ENCODE measurements at regions not wholly inside any gene's neighbourhood (a gene's known extent, or its start where the extent isn't known, plus 50 kb on each side); places are given as distances from the start of the nearest gene placed in this dataset.
"Not testable (repeated sequence)": the region's sequence is repeated elsewhere in the genome, so short reads cannot be mapped to it uniquely, and the experiment has no call there.

GRCh38 chr11:105389952-105390351 lies 219.9 kb upstream of the GRIA4 start:
- no peaks in the 10 kb centered on the region for H3K36me3 ChIP-seq (replicated peaks; ENCODE audit: control insufficient read depth, insufficient read depth, low read length)

GRCh38 chr11:105388006-105388405 lies 221.9 kb upstream of the GRIA4 start:
- Histone ChIP-seq H3K27me3 (ENCODE audit: control insufficient read depth, insufficient read depth, low read length) (no peaks in the 10 kb centered on the region), H3K4me3 (ENCODE audit: insufficient read depth, low read depth, low read length) (no peak overlapping the region), H3K36me3 (replicated peaks; ENCODE audit: control insufficient read depth, insufficient read depth, low read length) (no peaks in the 10 kb centered on the region)
- DNase-seq = no peak

More at GRCh38 chr11:105389952-105390351, 219.9 kb upstream of the GRIA4 start:
- DNase-seq = peak; percentile 4
- no peak overlapping the region for H3K4me3 ChIP-seq (ENCODE audit: insufficient read depth, low read depth, low read length)
- H3K27me3 ChIP-seq (ENCODE audit: control insufficient read depth, insufficient read depth, low read length) = no peaks in the 10 kb centered on the region

- DNase-seq = no peak
- no peaks in the 10 kb centered on the region for H3K36me3 ChIP-seq (replicated peaks; ENCODE audit: control insufficient read depth, insufficient read depth, low read length)
- H3K27me3 ChIP-seq (ENCODE audit: control insufficient read depth, insufficient read depth, low read length) = no peaks in the 10 kb centered on the region
- no peak overlapping the region for H3K4me3 ChIP-seq (ENCODE audit: insufficient read depth, low read depth, low read length)
Observed at GRCh38 chr11:105381941-105382340, 227.9 kb upstream of the GRIA4 start.

GRCh38 chr11:105377870-105378269 lies 232.0 kb upstream of the GRIA4 start:
- no peaks in the 10 kb centered on the region for H3K36me3 ChIP-seq (replicated peaks; ENCODE audit: control insufficient read depth, insufficient read depth, low read length)
- H3K4me3 ChIP-seq (ENCODE audit: insufficient read depth, low read depth, low read length) = no peak overlapping the region
- no peak for DNase-seq
- no peaks in the 10 kb centered on the region for H3K27me3 ChIP-seq (ENCODE audit: control insufficient read depth, insufficient read depth, low read length)

- H3K4me3 ChIP-seq (ENCODE audit: insufficient read depth, low read depth, low read length) = no peak overlapping the region
- H3K36me3 ChIP-seq (replicated peaks; ENCODE audit: control insufficient read depth, insufficient read depth, low read length) = no peaks in the 10 kb centered on the region
- DNase-seq = no peak
- no peaks in the 10 kb centered on the region for H3K27me3 ChIP-seq (ENCODE audit: control insufficient read depth, insufficient read depth, low read length)
Observed at GRCh38 chr11:105372206-105372605, 232.6 kb upstream of the CARD18 start.

GRCh38 chr11:105371311-105371710 lies 231.7 kb upstream of the CARD18 start:
- no peaks in the 10 kb centered on the region for H3K27me3 ChIP-seq (ENCODE audit: control insufficient read depth, insufficient read depth, low read length)
- no peak overlapping the region for H3K4me3 ChIP-seq (ENCODE audit: insufficient read depth, low read depth, low read length)
- no peak for DNase-seq
- H3K36me3 ChIP-seq (replicated peaks; ENCODE audit: control insufficient read depth, insufficient read depth, low read length) = no peaks in the 10 kb centered on the region

GRCh38 chr11:105368711-105369110 lies 229.1 kb upstream of the CARD18 start:
- peak; percentile 1 for DNase-seq
- Histone ChIP-seq H3K4me3 (ENCODE audit: insufficient read depth, low read depth, low read length) (no peak overlapping the region), H3K36me3 (replicated peaks; ENCODE audit: control insufficient read depth, insufficient read depth, low read length) (no peaks in the 10 kb centered on the region), H3K27me3 (ENCODE audit: control insufficient read depth, insufficient read depth, low read length) (no peaks in the 10 kb centered on the region)

GRCh38 chr11:105367129-105367528 lies 227.6 kb upstream of the CARD18 start:
- H3K4me3 ChIP-seq (ENCODE audit: insufficient read depth, low read depth, low read length) = no peak overlapping the region
- H3K36me3 ChIP-seq (replicated peaks; ENCODE audit: control insufficient read depth, insufficient read depth, low read length) = no peaks in the 10 kb centered on the region
- no peak for DNase-seq
- H3K27me3 ChIP-seq (ENCODE audit: control insufficient read depth, insufficient read depth, low read length) = no peaks in the 10 kb centered on the region

- no peaks in the 10 kb centered on the region for H3K27me3 ChIP-seq (ENCODE audit: control insufficient read depth, insufficient read depth, low read length)
- no peak overlapping the region for H3K4me3 ChIP-seq (ENCODE audit: insufficient read depth, low read depth, low read length)
- no peak for DNase-seq
- H3K36me3 ChIP-seq (replicated peaks; ENCODE audit: control insufficient read depth, insufficient read depth, low read length) = no peaks in the 10 kb centered on the region
Observed at GRCh38 chr11:105361651-105362050, 222.1 kb upstream of the CARD18 start.

GRCh38 chr11:105357764-105358163 lies 218.2 kb upstream of the CARD18 start:
- no peaks in the 10 kb centered on the region for H3K27me3 ChIP-seq (ENCODE audit: control insufficient read depth, insufficient read depth, low read length)
- DNase-seq = no peak
- H3K4me3 ChIP-seq (ENCODE audit: insufficient read depth, low read depth, low read length) = no peak overlapping the region
- no peaks in the 10 kb centered on the region for H3K36me3 ChIP-seq (replicated peaks; ENCODE audit: control insufficient read depth, insufficient read depth, low read length)

GRCh38 chr11:105357146-105357545 lies 217.6 kb upstream of the CARD18 start:
- DNase-seq = no peak
- H3K36me3 ChIP-seq (replicated peaks; ENCODE audit: control insufficient read depth, insufficient read depth, low read length) = no peaks in the 10 kb centered on the region

GRCh38 chr11:105349867-105350266 lies 210.3 kb upstream of the CARD18 start:
- H3K4me3 ChIP-seq (ENCODE audit: insufficient read depth, low read depth, low read length); H3K36me3 ChIP-seq (replicated peaks; ENCODE audit: control insufficient read depth, insufficient read depth, low read length); DNase-seq; H3K27me3 ChIP-seq (ENCODE audit: control insufficient read depth, insufficient read depth, low read length): not testable (repeated sequence)

More at GRCh38 chr11:105357146-105357545, 217.6 kb upstream of the CARD18 start:
- Histone ChIP-seq H3K27me3 (ENCODE audit: control insufficient read depth, insufficient read depth, low read length) (no peaks in the 10 kb centered on the region), H3K4me3 (ENCODE audit: insufficient read depth, low read depth, low read length) (no peak overlapping the region)

GRCh38 chr11:105344938-105345337 lies 205.4 kb upstream of the CARD18 start:
- H3K4me3 ChIP-seq (ENCODE audit: insufficient read depth, low read depth, low read length) = no peak overlapping the region
- no peak for DNase-seq
- no peaks in the 10 kb centered on the region for H3K36me3 ChIP-seq (replicated peaks; ENCODE audit: control insufficient read depth, insufficient read depth, low read length)
- no peaks in the 10 kb centered on the region for H3K27me3 ChIP-seq (ENCODE audit: control insufficient read depth, insufficient read depth, low read length)

GRCh38 chr11:105334025-105334714 lies 194.6 kb upstream of the CARD18 start:
- Histone ChIP-seq H3K4me3 (ENCODE audit: insufficient read depth, low read depth, low read length) (no peak overlapping the region), H3K27me3 (ENCODE audit: control insufficient read depth, insufficient read depth, low read length) (no peaks in the 10 kb centered on the region), H3K36me3 (replicated peaks; ENCODE audit: control insufficient read depth, insufficient read depth, low read length) (no peaks in the 10 kb centered on the region)
- no peak for DNase-seq

GRCh38 chr11:105333153-105333552 lies 193.6 kb upstream of the CARD18 start:
- H3K27me3 ChIP-seq (ENCODE audit: control insufficient read depth, insufficient read depth, low read length) = no peaks in the 10 kb centered on the region
- DNase-seq = no peak
- H3K4me3 ChIP-seq (ENCODE audit: insufficient read depth, low read depth, low read length) = no peak overlapping the region

GRCh38 chr11:105332171-105332570 lies 192.6 kb upstream of the CARD18 start:
- Histone ChIP-seq H3K27me3 (ENCODE audit: control insufficient read depth, insufficient read depth, low read length) (no peaks in the 10 kb centered on the region), H3K36me3 (replicated peaks; ENCODE audit: control insufficient read depth, insufficient read depth, low read length) (no peaks in the 10 kb centered on the region), H3K4me3 (ENCODE audit: insufficient read depth, low read depth, low read length) (no peak overlapping the region)
- no peak for DNase-seq

More at GRCh38 chr11:105333153-105333552, 193.6 kb upstream of the CARD18 start:
- H3K36me3 ChIP-seq (replicated peaks; ENCODE audit: control insufficient read depth, insufficient read depth, low read length) = no peaks in the 10 kb centered on the region

Data from H7 (cell line).